IPS-20b (cell line): ENCODE measurements at regions not wholly inside any gene's neighbourhood (a gene's known extent, or its start where the extent isn't known, plus 50 kb on each side); places are given as distances from the start of the nearest gene placed in this dataset.

Source experiments
- H3K27ac ChIP-seq: one replicate; pipeline ENCODE4 v1.5.1; 2013; ENCODE audit warnings: low read length
- H3K27me3 ChIP-seq: 2 replicates; pipeline ENCODE4 v1.6.1; 2013; ENCODE audit warnings: mild to moderate bottlenecking, low read length, inconsistent platforms; ENCODE audit not compliant: insufficient read depth
- H3K36me3 ChIP-seq: 2 replicates; pipeline ENCODE4 v1.6.1; 2013; ENCODE audit warnings: low read depth, mild to moderate bottlenecking, inconsistent platforms, low read length, moderate library complexity; ENCODE audit not compliant: insufficient read depth
- H3K4me1 ChIP-seq: 2 replicates; pipeline ENCODE4 v1.6.1; 2013; ENCODE audit warnings: mild to moderate bottlenecking, control low read depth, inconsistent platforms, low read length, moderate library complexity; ENCODE audit not compliant: insufficient read depth
- H3K4me3 ChIP-seq: 2 replicates; pipeline ENCODE4 v1.5.1; 2013; ENCODE audit warnings: mild to moderate bottlenecking, low read length, inconsistent platforms
- H3K9ac ChIP-seq: 2 replicates; pipeline ENCODE4 v1.6.1; 2013; ENCODE audit warnings: low read depth, mild to moderate bottlenecking, inconsistent platforms, low read length, moderate library complexity
- H3K9me3 ChIP-seq: 2 replicates; pipeline ENCODE4 v1.6.1; 2013; ENCODE audit warnings: mild to moderate bottlenecking, low read depth, low read length, inconsistent platforms; ENCODE audit not compliant: insufficient read depth

GRCh38 chr9:106693558-106693957 lies 169.4 kb upstream of the ZNF462 start:
- no peak overlapping the region for H3K27ac ChIP-seq
- H3K27me3 ChIP-seq = no peaks in the 10 kb centered on the region
- H3K4me1 ChIP-seq = peaks cover 4% of the 10 kb centered on the region
- H3K4me3 ChIP-seq = no peak overlapping the region
- H3K9me3 ChIP-seq = no peaks in the 10 kb centered on the region
- no peaks in the 10 kb centered on the region for H3K36me3 ChIP-seq
- H3K9ac ChIP-seq = no peak overlapping the region

- Histone ChIP-seq H3K4me3 (no peak overlapping the region), H3K9ac (no peak overlapping the region), H3K27me3 (no peaks in the 10 kb centered on the region), H3K36me3 (no peaks in the 10 kb centered on the region), H3K27ac (no peak overlapping the region), H3K9me3 (no peaks in the 10 kb centered on the region), H3K4me1 (no peaks in the 10 kb centered on the region; the same call in 1 of the 2 replicates)
Measured at GRCh38 chr9:106696804-106697203, 166.2 kb upstream of the ZNF462 start.

DNA sequence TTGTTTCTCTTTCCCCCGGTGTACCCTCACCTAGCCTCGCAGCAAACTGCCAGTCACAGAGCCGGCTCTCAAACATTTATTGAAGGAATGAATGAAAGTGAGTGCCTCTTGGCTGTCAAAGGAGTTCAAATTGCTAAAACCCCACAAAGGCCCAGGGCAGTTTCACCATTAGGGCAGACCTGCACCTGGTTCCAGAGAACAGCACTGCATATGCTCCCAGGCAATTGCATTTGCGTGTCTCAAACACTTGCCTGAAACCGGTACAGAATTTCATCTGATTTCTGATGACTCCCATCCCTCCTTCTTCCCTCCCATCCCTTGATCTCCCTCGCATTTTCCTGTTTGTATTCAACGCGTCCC lies 165.6 kb upstream of the ZNF462 start:
- no peaks in the 10 kb centered on the region; the same call in 1 of the 2 replicates for H3K4me1 ChIP-seq
- no peak overlapping the region for H3K27ac ChIP-seq
- no peaks in the 10 kb centered on the region for H3K36me3 ChIP-seq
- no peaks in the 10 kb centered on the region for H3K27me3 ChIP-seq
- no peak overlapping the region for H3K9ac ChIP-seq
- H3K4me3 ChIP-seq = no peak overlapping the region
- H3K9me3 ChIP-seq = no peaks in the 10 kb centered on the region

DNA sequence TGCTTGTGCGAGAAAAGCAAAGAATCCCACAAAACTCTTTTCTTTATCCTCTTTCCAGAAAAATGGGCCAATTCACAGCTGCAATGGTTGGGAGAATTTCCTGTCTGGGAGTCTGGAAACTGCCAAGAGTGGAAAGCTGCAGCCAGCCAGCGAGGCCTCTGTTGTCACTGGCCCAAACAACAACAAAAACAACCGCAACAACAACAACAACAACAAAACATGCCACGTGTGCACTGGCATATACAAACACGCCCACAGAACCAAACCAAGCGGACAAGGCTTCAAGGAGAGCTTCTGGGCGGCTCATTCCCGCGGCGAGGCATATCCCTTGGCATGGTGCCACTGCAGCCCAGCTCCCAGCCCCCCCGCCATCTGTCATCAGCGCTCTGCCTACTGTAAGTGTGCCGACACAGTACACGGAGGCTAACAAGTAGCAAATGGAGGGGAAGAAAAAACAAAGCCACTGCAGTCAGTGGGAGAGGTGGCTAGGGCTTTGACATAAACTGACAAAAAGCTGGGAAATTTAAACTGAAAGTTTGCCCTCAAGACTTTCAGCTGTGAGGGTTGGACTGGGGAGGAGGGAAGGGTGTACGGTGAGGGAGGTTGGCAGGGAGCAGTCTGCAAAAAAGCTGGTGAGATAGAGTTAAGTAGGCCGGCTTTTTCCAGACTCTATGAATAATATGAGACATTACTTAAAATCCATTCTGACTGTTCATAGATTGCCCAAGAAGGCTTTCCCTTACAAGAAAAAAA lies 165.0 kb upstream of the ZNF462 start:
- Histone ChIP-seq H3K4me1 (no peaks in the 10 kb centered on the region), H3K27ac (no peak overlapping the region), H3K9ac (no peak overlapping the region)

DNA sequence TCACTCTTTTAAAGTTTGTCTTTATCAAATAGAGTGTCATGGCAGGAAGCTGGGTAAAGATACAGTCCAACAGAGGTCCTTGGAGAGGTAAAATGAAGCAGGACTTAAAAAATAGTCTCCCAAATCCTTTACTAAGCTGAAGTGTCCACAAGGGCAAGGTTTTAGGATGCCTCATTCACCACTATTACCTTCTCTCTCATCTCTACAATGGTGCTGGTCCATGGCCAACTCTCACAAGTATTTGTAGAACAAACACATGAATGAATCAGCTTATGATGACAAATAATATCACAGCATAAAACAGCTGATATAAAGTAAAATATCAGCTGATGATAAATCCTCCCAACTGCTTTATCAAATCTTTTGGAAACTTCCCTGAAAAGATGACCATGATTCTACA lies 162.3 kb upstream of the ZNF462 start:
- H3K9me3 ChIP-seq = no peaks in the 10 kb centered on the region
- no peak overlapping the region for H3K4me3 ChIP-seq
- H3K27me3 ChIP-seq = no peaks in the 10 kb centered on the region
- H3K9ac ChIP-seq = no peak overlapping the region
- H3K36me3 ChIP-seq = no peaks in the 10 kb centered on the region
- no peak overlapping the region for H3K27ac ChIP-seq
- no peaks in the 10 kb centered on the region for H3K4me1 ChIP-seq

More for the DNA sequence above, 165.0 kb upstream of the ZNF462 start:
- no peaks in the 10 kb centered on the region for H3K9me3 ChIP-seq
- H3K36me3 ChIP-seq = no peaks in the 10 kb centered on the region
- no peaks in the 10 kb centered on the region for H3K27me3 ChIP-seq
- H3K4me3 ChIP-seq = no peak overlapping the region

DNA sequence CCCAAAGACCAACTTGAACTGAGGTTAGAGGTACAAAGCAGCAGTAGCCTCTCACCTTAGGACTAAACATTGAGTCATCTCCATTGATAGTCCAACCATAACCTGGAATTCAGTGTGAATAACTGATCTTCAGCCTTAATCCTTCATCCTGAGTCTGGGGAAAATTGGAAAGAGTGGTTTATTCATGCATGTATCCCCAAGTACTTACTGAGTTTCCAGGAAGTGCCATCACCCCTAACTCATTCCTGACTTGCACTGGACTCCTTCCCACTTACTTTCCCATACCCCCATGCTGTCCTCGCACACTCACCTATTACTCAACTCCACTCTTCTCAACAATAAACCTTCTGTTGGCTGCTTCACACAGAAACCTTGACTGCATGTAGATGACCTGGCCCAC lies 161.4 kb upstream of the ZNF462 start:
- Histone ChIP-seq H3K36me3 (no peaks in the 10 kb centered on the region), H3K4me1 (no peaks in the 10 kb centered on the region), H3K9me3 (no peaks in the 10 kb centered on the region), H3K27ac (no peak overlapping the region), H3K4me3 (no peak overlapping the region), H3K9ac (no peak overlapping the region), H3K27me3 (no peaks in the 10 kb centered on the region)

- Histone ChIP-seq H3K9ac (no peak overlapping the region), H3K36me3 (no peaks in the 10 kb centered on the region), H3K9me3 (no peaks in the 10 kb centered on the region), H3K27ac (no peak overlapping the region), H3K4me3 (no peak overlapping the region), H3K27me3 (no peaks in the 10 kb centered on the region), H3K4me1 (no peaks in the 10 kb centered on the region)
Measured at GRCh38 chr9:106704056-106704615, 158.8 kb upstream of the ZNF462 start.

DNA sequence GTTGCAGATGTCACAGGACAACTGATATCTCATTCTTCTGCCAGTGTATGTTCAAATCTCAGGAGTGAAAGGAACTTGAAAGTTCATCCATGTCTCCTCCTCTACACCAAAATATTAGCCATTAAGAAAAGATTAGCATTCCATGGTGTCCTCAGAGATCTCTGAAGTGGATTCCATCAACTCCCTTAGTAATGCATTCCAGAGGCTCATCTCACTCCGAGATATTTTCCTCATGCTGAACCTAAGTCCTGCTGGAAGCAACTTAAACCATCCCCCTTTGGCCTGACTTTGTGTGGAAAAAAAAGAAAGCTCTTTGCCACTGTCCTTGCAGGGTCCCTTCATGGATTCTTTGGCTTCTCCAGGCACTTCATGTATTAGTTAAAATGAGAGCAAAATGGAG lies 155.7 kb upstream of the ZNF462 start:
- Histone ChIP-seq H3K36me3 (no peaks in the 10 kb centered on the region), H3K4me3 (no peak overlapping the region), H3K4me1 (no peaks in the 10 kb centered on the region), H3K9ac (no peak overlapping the region), H3K27me3 (no peaks in the 10 kb centered on the region), H3K27ac (no peak overlapping the region), H3K9me3 (no peaks in the 10 kb centered on the region)

GRCh38 chr9:106707738-106708474 lies 155.1 kb upstream of the ZNF462 start:
- Histone ChIP-seq H3K27ac (no peak overlapping the region), H3K27me3 (no peaks in the 10 kb centered on the region), H3K9ac (no peak overlapping the region), H3K4me3 (no peak overlapping the region), H3K36me3 (no peaks in the 10 kb centered on the region), H3K4me1 (no peaks in the 10 kb centered on the region), H3K9me3 (no peaks in the 10 kb centered on the region)

DNA sequence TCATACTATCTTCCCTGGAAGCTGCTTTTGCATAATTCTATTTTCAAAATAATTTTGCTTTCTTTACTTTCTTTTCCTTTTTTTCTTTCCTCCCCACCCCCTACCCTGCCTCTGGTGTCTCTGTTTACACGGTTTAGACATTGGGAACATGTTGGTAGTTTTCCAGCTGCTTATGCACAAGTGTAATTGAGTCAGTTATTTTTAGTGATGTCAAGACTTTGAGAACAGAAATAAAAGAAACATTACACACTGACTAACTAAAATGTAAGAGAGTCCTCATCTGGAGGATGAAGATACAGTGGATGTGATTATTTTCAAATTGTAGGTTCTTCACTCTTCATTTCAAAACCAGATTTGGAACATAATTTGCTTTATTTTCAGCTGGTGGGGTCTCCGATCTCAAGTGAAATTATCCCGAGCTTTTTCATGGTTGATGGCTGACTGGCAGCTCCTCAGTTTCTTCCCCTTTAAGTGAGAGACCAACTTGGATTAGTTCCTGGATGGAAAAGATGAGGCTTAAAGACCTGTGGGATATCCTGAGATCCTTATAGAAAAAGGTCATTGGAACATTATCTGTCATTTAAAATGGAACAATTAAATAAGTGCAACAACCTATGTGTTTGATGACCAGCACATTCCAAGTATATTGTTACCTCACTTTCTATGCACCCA lies 154.4 kb upstream of the ZNF462 start:
- Histone ChIP-seq H3K27ac (no peak overlapping the region), H3K27me3 (no peaks in the 10 kb centered on the region)

DNA sequence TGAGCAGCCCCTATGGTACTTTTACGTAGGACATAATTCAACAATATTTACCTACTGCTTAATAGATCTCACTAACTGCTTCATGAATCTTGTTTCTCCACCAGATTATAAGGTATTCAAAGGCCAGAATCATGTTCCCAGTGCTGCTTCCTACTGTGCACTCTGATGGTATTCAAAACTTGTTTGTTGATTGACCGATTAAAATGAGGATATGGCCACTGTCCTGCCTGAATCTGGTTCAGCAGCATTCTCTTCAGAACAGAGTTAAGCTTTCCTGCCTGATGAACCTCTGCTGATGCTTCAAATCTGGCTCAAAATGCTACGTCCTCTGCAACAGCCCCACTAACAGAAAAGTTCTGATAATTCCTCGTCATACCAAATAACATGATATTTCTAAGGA lies 150.7 kb upstream of the ZNF462 start:
- H3K4me3 ChIP-seq = no peak overlapping the region

More for the DNA sequence above, 154.4 kb upstream of the ZNF462 start:
- Histone ChIP-seq H3K9ac (no peak overlapping the region), H3K4me1 (no peaks in the 10 kb centered on the region), H3K4me3 (no peak overlapping the region), H3K36me3 (no peaks in the 10 kb centered on the region), H3K9me3 (no peaks in the 10 kb centered on the region)

More for the DNA sequence above, 150.7 kb upstream of the ZNF462 start:
- no peaks in the 10 kb centered on the region for H3K27me3 ChIP-seq
- no peaks in the 10 kb centered on the region for H3K4me1 ChIP-seq
- no peaks in the 10 kb centered on the region for H3K9me3 ChIP-seq
- no peak overlapping the region for H3K27ac ChIP-seq
- no peak overlapping the region for H3K9ac ChIP-seq
- H3K36me3 ChIP-seq = no peaks in the 10 kb centered on the region
